GM19372 (cell line): ENCODE measurements at regions not wholly inside any gene's neighbourhood (a gene's known extent, or its start where the extent isn't known, plus 50 kb on each side); places are given as distances from the start of the nearest gene placed in this dataset.

Experiments used
- ATAC-seq: cut with Tn5 transposase; IDR thresholded peaks from one replicate; pipeline ENCODE4 v1.9.1; 2021; ENCODE audit warnings: mild to moderate bottlenecking, low read depth, moderate library complexity; ENCODE audit not compliant: unreplicated experiment

GRCh38 chr21:22670148-22670547 is 1671.9 kb downstream of the NCAM2 start:
- ATAC-seq = no peak

GRCh38 chr21:22679207-22679606 is 1681.0 kb downstream of the NCAM2 start:
- ATAC-seq = no peak

GRCh38 chr21:22691658-22692057 is 1693.4 kb downstream of the NCAM2 start:
- no peak for ATAC-seq

GRCh38 chr21:22703521-22703920 is 1705.3 kb downstream of the NCAM2 start:
- ATAC-seq = no peak

GRCh38 chr21:22710721-22711120 is 1712.5 kb downstream of the NCAM2 start:
- ATAC-seq = no peak

GRCh38 chr21:22711636-22712035 is 1713.4 kb downstream of the NCAM2 start:
- no peak for ATAC-seq

- ATAC-seq = no peak
Measured at GRCh38 chr21:22725436-22725835, 1727.2 kb downstream of the NCAM2 start.

GRCh38 chr21:22728091-22728490 is 1729.9 kb downstream of the NCAM2 start:
- ATAC-seq = no peak

- ATAC-seq = no peak
Measured at GRCh38 chr21:22743085-22743484, 1744.9 kb downstream of the NCAM2 start.

- no peak for ATAC-seq
Measured at GRCh38 chr21:22754746-22755145, 1756.5 kb downstream of the NCAM2 start.

GRCh38 chr21:22758478-22758877 is 1760.3 kb downstream of the NCAM2 start:
- ATAC-seq = no peak

GRCh38 chr21:22762463-22762862 is 1764.3 kb downstream of the NCAM2 start:
- ATAC-seq = no peak

GRCh38 chr21:22763442-22763841 is 1765.2 kb downstream of the NCAM2 start:
- ATAC-seq = no peak

- no peak for ATAC-seq
Measured at GRCh38 chr21:22764222-22764621, 1766.0 kb downstream of the NCAM2 start.

- ATAC-seq = no peak
Measured at GRCh38 chr21:22791376-22791775, 1793.2 kb downstream of the NCAM2 start.

GRCh38 chr21:22791986-22792560 is 1793.9 kb downstream of the NCAM2 start:
- ATAC-seq = no peak

- ATAC-seq = no peak
Measured at GRCh38 chr21:22795091-22795490, 1796.9 kb downstream of the NCAM2 start.

GRCh38 chr21:22795644-22796043 is 1797.4 kb downstream of the NCAM2 start:
- ATAC-seq = no peak

- no peak for ATAC-seq
Measured at GRCh38 chr21:22796147-22796546, 1797.9 kb downstream of the NCAM2 start.

- no peak for ATAC-seq
Measured at GRCh38 chr21:22804151-22804550, 1805.9 kb downstream of the NCAM2 start.

GRCh38 chr21:22806278-22806677 is 1808.1 kb downstream of the NCAM2 start:
- no peak for ATAC-seq

GRCh38 chr21:22813201-22813600 is 1815.0 kb downstream of the NCAM2 start:
- ATAC-seq = no peak
